G401.6 (cell line): ENCODE measurements at regions not wholly inside any gene's neighbourhood (a gene's known extent, or its start where the extent isn't known, plus 50 kb on each side); places are given as distances from the start of the nearest gene placed in this dataset.

Source experiments
- FAIRE-seq: peaks from 2 replicates; lab custom pipeline; 2012; peaks lifted over from hg19 to GRCh38; lab: Jason Lieb, UNC

GRCh38 chr4:137200322-137200721 is 332.0 kb downstream of the PCDH18 start:
- FAIRE-seq = no peak

GRCh38 chr4:137198791-137199190 is 333.5 kb downstream of the PCDH18 start:
- FAIRE-seq = no peak

- FAIRE-seq = no peak
Measured at GRCh38 chr4:137194670-137195069, 337.6 kb downstream of the PCDH18 start.

- no peak for FAIRE-seq
Measured at GRCh38 chr4:137193564-137193963, 338.7 kb downstream of the PCDH18 start.

- no peak for FAIRE-seq
Measured at GRCh38 chr4:137181293-137181899, 350.9 kb downstream of the PCDH18 start.

GRCh38 chr4:137180349-137180748 is 351.9 kb downstream of the PCDH18 start:
- FAIRE-seq = no peak

GRCh38 chr4:137156807-137157206 is 375.5 kb downstream of the PCDH18 start:
- FAIRE-seq = no peak

GRCh38 chr4:137156054-137156453 is 376.2 kb downstream of the PCDH18 start:
- FAIRE-seq = no peak

GRCh38 chr4:137131201-137131600 is 401.1 kb downstream of the PCDH18 start:
- no peak for FAIRE-seq

- no peak for FAIRE-seq
Measured at GRCh38 chr4:137129845-137130244, 402.4 kb downstream of the PCDH18 start.

- FAIRE-seq = no peak
Measured at GRCh38 chr4:137129441-137129840, 402.9 kb downstream of the PCDH18 start.

GRCh38 chr4:137125011-137125410 is 407.3 kb downstream of the PCDH18 start:
- FAIRE-seq = no peak

- peak; percentile 80 for FAIRE-seq
Measured at GRCh38 chr4:137124278-137124932, 407.9 kb downstream of the PCDH18 start.

- no peak for FAIRE-seq
Measured at GRCh38 chr4:137122876-137123275, 409.4 kb downstream of the PCDH18 start.

- no peak for FAIRE-seq
Measured at GRCh38 chr4:137116144-137116543, 416.1 kb downstream of the PCDH18 start.

- FAIRE-seq = no peak
Measured at GRCh38 chr4:137106733-137107132, 425.6 kb downstream of the PCDH18 start.

GRCh38 chr4:137106287-137106686 is 426.0 kb downstream of the PCDH18 start:
- FAIRE-seq = no peak

- no peak for FAIRE-seq
Measured at GRCh38 chr4:137090951-137091350, 441.3 kb downstream of the PCDH18 start.

GRCh38 chr4:137083571-137084135 is 448.6 kb downstream of the PCDH18 start:
- no peak for FAIRE-seq

GRCh38 chr4:137082061-137082460 is 450.2 kb downstream of the PCDH18 start:
- FAIRE-seq = no peak

GRCh38 chr4:137076908-137077307 is 455.4 kb downstream of the PCDH18 start:
- FAIRE-seq = no peak

- FAIRE-seq = no peak
Measured at GRCh38 chr4:137075586-137075985, 456.7 kb downstream of the PCDH18 start.

GRCh38 chr4:137070614-137071013 is 461.7 kb downstream of the PCDH18 start:
- FAIRE-seq = no peak

GRCh38 chr4:137069473-137069872 is 462.8 kb downstream of the PCDH18 start:
- FAIRE-seq = no peak
